ENCODE measurements at regions not wholly inside any gene's neighbourhood (a gene's known extent, or its start where the extent isn't known, plus 50 kb on each side); places are given as distances from the start of the nearest gene placed in this dataset.
"Not testable (repeated sequence)": the region's sequence is repeated elsewhere in the genome, so short reads cannot be mapped to it uniquely, and the experiment has no call there.

GRCh38 chr6:137969874-137970273, 102.8 kb downstream of the TNFAIP3 start:
- DNase-seq (ENCODE audit: low read depth in 2 of 2), result no peak

GRCh38 chr6:137970368-137970767, 103.3 kb downstream of the TNFAIP3 start:
- DNase-seq (ENCODE audit: low read depth in 2 of 2), result no peak

GRCh38 chr6:137973201-137973600, 106.1 kb downstream of the TNFAIP3 start:
- peak in 1 of 2 experiments; percentile 20 for DNase-seq (ENCODE audit: low read depth in 2 of 2)

- DNase-seq (ENCODE audit: low read depth in 2 of 2), result no peak
Observed at GRCh38 chr6:137975188-137975940, 108.3 kb downstream of the TNFAIP3 start.

GRCh38 chr6:137976430-137976829, 109.4 kb downstream of the TNFAIP3 start:
- DNase-seq (ENCODE audit: low read depth in 2 of 2), result no peak

GRCh38 chr6:137977206-137977605, 110.1 kb downstream of the TNFAIP3 start:
- DNase-seq (ENCODE audit: low read depth in 2 of 2), result no peak

- no peak for DNase-seq (ENCODE audit: low read depth in 2 of 2)
Observed at GRCh38 chr6:137977814-137978213, 110.8 kb downstream of the TNFAIP3 start.

- DNase-seq (ENCODE audit: low read depth in 2 of 2), result no peak
Observed at GRCh38 chr6:137978252-137978896, 111.3 kb downstream of the TNFAIP3 start.

- DNase-seq (ENCODE audit: low read depth in 2 of 2), result not testable (repeated sequence)
Observed at GRCh38 chr6:137979263-137979662, 112.2 kb downstream of the TNFAIP3 start.

- no peak for DNase-seq (ENCODE audit: low read depth in 2 of 2)
Observed at GRCh38 chr6:137980777-137981176, 113.7 kb downstream of the TNFAIP3 start.

GRCh38 chr6:137981758-137982157, 114.7 kb downstream of the TNFAIP3 start:
- no peak for DNase-seq (ENCODE audit: low read depth in 2 of 2)

- DNase-seq (ENCODE audit: low read depth in 2 of 2), result no peak
Observed at GRCh38 chr6:137982418-137983189, 115.5 kb downstream of the TNFAIP3 start.

- DNase-seq (ENCODE audit: low read depth in 2 of 2), result no peak
Observed at GRCh38 chr6:137983269-137983668, 116.2 kb downstream of the TNFAIP3 start.

GRCh38 chr6:137989664-137990063, 117.6 kb downstream of the PERP start:
- DNase-seq (ENCODE audit: low read depth in 2 of 2), result no peak

- no peak for DNase-seq (ENCODE audit: low read depth in 2 of 2)
Observed at GRCh38 chr6:137995371-137995770, 111.8 kb downstream of the PERP start.

- DNase-seq (ENCODE audit: low read depth in 2 of 2), result no peak
Observed at GRCh38 chr6:137998461-137999019, 108.7 kb downstream of the PERP start.

- no peak for DNase-seq (ENCODE audit: low read depth in 2 of 2)
Observed at GRCh38 chr6:137999815-138000214, 107.4 kb downstream of the PERP start.

GRCh38 chr6:138000941-138001340, 106.3 kb downstream of the PERP start:
- no peak for DNase-seq (ENCODE audit: low read depth in 2 of 2)

GRCh38 chr6:138001750-138002349, 105.4 kb downstream of the PERP start:
- no peak for DNase-seq (ENCODE audit: low read depth in 2 of 2)

- no peak for DNase-seq (ENCODE audit: low read depth in 2 of 2)
Observed at GRCh38 chr6:138004430-138005287, 102.6 kb downstream of the PERP start.

GRCh38 chr6:138005846-138006245, 101.4 kb downstream of the PERP start:
- no peak for DNase-seq (ENCODE audit: low read depth in 2 of 2)
